ENCODE measurements at regions not wholly inside any gene's neighbourhood (a gene's known extent, or its start where the extent isn't known, plus 50 kb on each side); places are given as distances from the start of the nearest gene placed in this dataset.

DNA sequence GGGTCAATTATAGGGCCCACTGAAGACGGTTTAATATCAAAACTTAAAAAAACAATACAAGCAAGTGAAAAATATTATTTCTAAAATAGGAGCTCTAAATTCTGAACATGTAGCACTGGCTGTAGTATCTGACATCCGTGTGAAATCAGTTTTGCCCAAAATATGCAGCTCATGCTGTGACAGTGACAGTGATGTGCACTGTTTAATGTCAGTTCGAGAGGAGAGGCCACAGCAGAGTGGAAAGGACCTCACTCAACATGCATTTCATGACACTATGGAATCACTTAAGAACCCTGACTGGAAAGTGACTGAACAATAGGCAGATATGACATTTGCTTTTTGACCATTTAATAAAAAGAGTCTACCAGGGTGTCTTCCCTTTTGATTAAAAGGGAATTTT lies 397.0 kb downstream of the FRK start:
- no peaks in the 10 kb centered on the region for H3K36me3 ChIP-seq
- Mint-ChIP-seq H3K9me3 (no peaks in the 10 kb centered on the region), H3K4me3 (no peak overlapping the region), H3K36me3 (no peaks in the 10 kb centered on the region), H3K27ac (no peak overlapping the region), H3K27me3 (ENCODE audit: insufficient read depth, low read depth) (no peaks in the 10 kb centered on the region), H3K4me1 (peaks cover 4% of the 10 kb centered on the region)
- H3K4me3 ChIP-seq: no peak overlapping the region
- H3K9me3 ChIP-seq (ENCODE audit: low read depth): no peaks in the 10 kb centered on the region
- no peaks in the 10 kb centered on the region for H3K27me3 ChIP-seq
- no peak overlapping the region for H3K4me2 ChIP-seq
- no peak for TF ChIP-seq EZH2 (IDR thresholded peaks at IDR 0.05)
- TF ChIP-seq EZH2phosphoT487 (IDR thresholded peaks at IDR 0.05): no peak
- TF ChIP-seq, protein P1, sequence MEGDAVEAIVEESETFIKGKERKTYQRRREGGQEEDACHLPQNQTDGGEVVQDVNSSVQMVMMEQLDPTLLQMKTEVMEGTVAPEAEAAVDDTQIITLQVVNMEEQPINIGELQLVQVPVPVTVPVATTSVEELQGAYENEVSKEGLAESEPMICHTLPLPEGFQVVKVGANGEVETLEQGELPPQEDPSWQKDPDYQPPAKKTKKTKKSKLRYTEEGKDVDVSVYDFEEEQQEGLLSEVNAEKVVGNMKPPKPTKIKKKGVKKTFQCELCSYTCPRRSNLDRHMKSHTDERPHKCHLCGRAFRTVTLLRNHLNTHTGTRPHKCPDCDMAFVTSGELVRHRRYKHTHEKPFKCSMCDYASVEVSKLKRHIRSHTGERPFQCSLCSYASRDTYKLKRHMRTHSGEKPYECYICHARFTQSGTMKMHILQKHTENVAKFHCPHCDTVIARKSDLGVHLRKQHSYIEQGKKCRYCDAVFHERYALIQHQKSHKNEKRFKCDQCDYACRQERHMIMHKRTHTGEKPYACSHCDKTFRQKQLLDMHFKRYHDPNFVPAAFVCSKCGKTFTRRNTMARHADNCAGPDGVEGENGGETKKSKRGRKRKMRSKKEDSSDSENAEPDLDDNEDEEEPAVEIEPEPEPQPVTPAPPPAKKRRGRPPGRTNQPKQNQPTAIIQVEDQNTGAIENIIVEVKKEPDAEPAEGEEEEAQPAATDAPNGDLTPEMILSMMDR (IDR thresholded peaks at IDR 0.05): no peak
- H3K4me1 ChIP-seq: no peaks in the 10 kb centered on the region
- no peak overlapping the region for H3K27ac ChIP-seq
- no peak overlapping the region for H2AFZ ChIP-seq (replicated peaks)
- DNase-seq (ENCODE audit: low spot score): no peak
- no peaks in the 10 kb centered on the region for H4K20me1 ChIP-seq (ENCODE audit: low read depth)
- H3F3A ChIP-seq (ENCODE audit: low read depth): no peaks in the 10 kb centered on the region
- no peaks in the 10 kb centered on the region for H3K79me2 ChIP-seq (ENCODE audit: low read depth)
- H3K9ac ChIP-seq: no peak overlapping the region

DNA sequence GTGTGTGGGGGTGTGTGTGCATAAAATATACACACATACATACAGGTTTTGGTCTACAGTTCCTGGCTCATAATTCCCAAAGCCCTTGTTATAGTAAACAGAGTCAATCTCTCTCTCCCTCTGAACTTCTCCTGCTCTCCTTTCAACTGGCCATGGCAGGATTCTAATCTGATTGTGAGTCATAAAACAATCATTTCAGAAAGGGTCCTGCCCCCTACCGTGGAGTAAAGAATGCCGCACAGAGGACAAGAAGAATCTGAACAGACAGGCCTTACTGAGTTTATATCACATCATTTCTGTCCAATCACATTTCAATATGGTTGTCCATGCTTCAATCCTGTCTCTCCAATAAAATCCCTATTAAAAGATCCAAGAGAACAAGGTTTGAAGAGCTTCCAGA lies 416.9 kb downstream of the FRK start:
- H3K27me3 ChIP-seq: no peaks in the 10 kb centered on the region
- H3K4me2 ChIP-seq: no peak overlapping the region
- no peak for DNase-seq (ENCODE audit: low spot score)
- H3K9me3 ChIP-seq (ENCODE audit: low read depth): no peaks in the 10 kb centered on the region
- no peak overlapping the region for H3K9ac ChIP-seq
- H2AFZ ChIP-seq (replicated peaks): no peak overlapping the region
- Mint-ChIP-seq H3K36me3 (no peaks in the 10 kb centered on the region), H3K9me3 (no peaks in the 10 kb centered on the region), H3K27me3 (ENCODE audit: insufficient read depth, low read depth) (peaks cover 4% of the 10 kb centered on the region), H3K4me1 (peaks cover 5% of the 10 kb centered on the region), H3K27ac (peak overlapping the region; percentile 74), H3K4me3 (no peak overlapping the region)
- H3K4me3 ChIP-seq: no peak overlapping the region
- H3K27ac ChIP-seq: no peak overlapping the region
- no peaks in the 10 kb centered on the region for H3K36me3 ChIP-seq
- no peaks in the 10 kb centered on the region for H3K79me2 ChIP-seq (ENCODE audit: low read depth)
- H3K4me1 ChIP-seq: no peaks in the 10 kb centered on the region
- TF ChIP-seq, protein P1 (IDR thresholded peaks at IDR 0.05): no peak
- no peaks in the 10 kb centered on the region for H3F3A ChIP-seq (ENCODE audit: low read depth)
- H4K20me1 ChIP-seq (ENCODE audit: low read depth): no peaks in the 10 kb centered on the region

GRCh38 chr6:115634887-115635286 lies 425.8 kb downstream of the FRK start:
- DNase-seq (ENCODE audit: low spot score): no peak
- no peaks in the 10 kb centered on the region for H3K36me3 Mint-ChIP-seq
- no peaks in the 10 kb centered on the region for H3K4me1 Mint-ChIP-seq
- no peaks in the 10 kb centered on the region for H3F3A ChIP-seq (ENCODE audit: low read depth)
- H3K4me3 Mint-ChIP-seq: no peak overlapping the region
- H3K27me3 ChIP-seq: no peaks in the 10 kb centered on the region
- H3K9me3 Mint-ChIP-seq: no peaks in the 10 kb centered on the region
- TF ChIP-seq EZH2phosphoT487 (IDR thresholded peaks at IDR 0.05) (no peak), EZH2 (IDR thresholded peaks at IDR 0.05) (no peak)
- TF ChIP-seq, protein P1 (IDR thresholded peaks at IDR 0.05): no peak
- no peaks in the 10 kb centered on the region for H3K9me3 ChIP-seq (ENCODE audit: low read depth)
- no peak overlapping the region for H3K4me3 ChIP-seq
- H3K27ac Mint-ChIP-seq: no peak overlapping the region
- no peaks in the 10 kb centered on the region for H3K4me1 ChIP-seq
- H4K20me1 ChIP-seq (ENCODE audit: low read depth): no peaks in the 10 kb centered on the region
- H3K79me2 ChIP-seq (ENCODE audit: low read depth): no peaks in the 10 kb centered on the region
- H3K36me3 ChIP-seq: no peaks in the 10 kb centered on the region
- H3K27ac ChIP-seq: no peak overlapping the region
- no peak overlapping the region for H2AFZ ChIP-seq (replicated peaks)
- no peaks in the 10 kb centered on the region for H3K27me3 Mint-ChIP-seq (ENCODE audit: insufficient read depth, low read depth)
- no peak overlapping the region for H3K9ac ChIP-seq
- no peak overlapping the region for H3K4me2 ChIP-seq

DNA sequence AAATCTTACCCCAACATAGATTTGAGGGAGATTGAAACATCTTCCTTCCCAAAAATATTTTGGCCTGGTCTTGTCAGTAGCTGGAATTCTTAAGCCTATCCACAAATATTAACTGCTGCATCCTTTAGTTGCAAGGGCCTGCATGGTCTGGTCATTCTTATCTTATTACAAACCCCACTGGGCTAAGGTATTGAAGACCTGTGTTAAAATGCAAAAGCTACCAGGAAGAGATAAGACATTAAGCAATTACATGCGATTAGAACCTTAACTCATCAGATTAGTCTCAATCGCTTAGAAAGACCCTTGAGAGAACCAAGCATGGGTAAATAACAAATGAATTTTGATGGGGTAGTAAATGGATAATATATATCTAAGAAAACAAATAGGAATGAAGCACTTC lies 426.6 kb downstream of the FRK start:
- H3K9ac ChIP-seq: no peak overlapping the region
- H3K27ac ChIP-seq: no peak overlapping the region
- no peaks in the 10 kb centered on the region for H3K27me3 ChIP-seq
- no peaks in the 10 kb centered on the region for H3K9me3 ChIP-seq (ENCODE audit: low read depth)
- no peak overlapping the region for H3K4me3 ChIP-seq
- H3F3A ChIP-seq (ENCODE audit: low read depth): no peaks in the 10 kb centered on the region
- H3K79me2 ChIP-seq (ENCODE audit: low read depth): no peaks in the 10 kb centered on the region
- Mint-ChIP-seq H3K9me3 (no peaks in the 10 kb centered on the region), H3K27ac (no peak overlapping the region), H3K4me1 (no peaks in the 10 kb centered on the region), H3K4me3 (no peak overlapping the region), H3K36me3 (no peaks in the 10 kb centered on the region), H3K27me3 (ENCODE audit: insufficient read depth, low read depth) (no peaks in the 10 kb centered on the region)
- TF ChIP-seq, protein P1 (IDR thresholded peaks at IDR 0.05): no peak
- TF ChIP-seq EZH2phosphoT487 (IDR thresholded peaks at IDR 0.05) (no peak), EZH2 (IDR thresholded peaks at IDR 0.05) (no peak)
- H3K36me3 ChIP-seq: no peaks in the 10 kb centered on the region
- no peaks in the 10 kb centered on the region for H4K20me1 ChIP-seq (ENCODE audit: low read depth)
- H3K4me2 ChIP-seq: no peak overlapping the region
- H3K4me1 ChIP-seq: no peaks in the 10 kb centered on the region
- no peak for DNase-seq (ENCODE audit: low spot score)
- no peak overlapping the region for H2AFZ ChIP-seq (replicated peaks)

Measured in neural progenitor cell (in vitro differentiated cells).